ENCODE measurements at regions not wholly inside any gene's neighbourhood (a gene's known extent, or its start where the extent isn't known, plus 50 kb on each side); places are given as distances from the start of the nearest gene placed in this dataset.
"Not testable (repeated sequence)": the region's sequence is repeated elsewhere in the genome, so short reads cannot be mapped to it uniquely, and the experiment has no call there.

GRCh38 chr12:46663318-46663717 is 162.5 kb downstream of the SLC38A4 start:
- Mint-ChIP-seq H3K36me3 (ENCODE audit: insufficient read depth) (no peaks in the 10 kb centered on the region), H3K9me3 (no peaks in the 10 kb centered on the region), H3K4me1 (no peaks in the 10 kb centered on the region), H3K27ac (ENCODE audit: low read depth) (no peak overlapping the region), H3K4me3 (no peak overlapping the region), H3K27me3 (no peaks in the 10 kb centered on the region)
- ATAC-seq (replicated peaks; ENCODE audit: extremely low read depth, poor library complexity, severe bottlenecking) = no peak
- DNase-seq (ENCODE audit: low spot score in 2 of 2) = no peak

- ATAC-seq (replicated peaks; ENCODE audit: extremely low read depth, poor library complexity, severe bottlenecking) = peak; percentile 54
- Mint-ChIP-seq H3K27me3 (no peaks in the 10 kb centered on the region), H3K4me3 (no peak overlapping the region), H3K36me3 (ENCODE audit: insufficient read depth) (no peaks in the 10 kb centered on the region), H3K27ac (ENCODE audit: low read depth) (no peak overlapping the region), H3K4me1 (no peaks in the 10 kb centered on the region), H3K9me3 (no peaks in the 10 kb centered on the region)
- no peak for DNase-seq (ENCODE audit: low spot score in 2 of 2)
Measured at GRCh38 chr12:46661110-46661845, 164.5 kb downstream of the SLC38A4 start.

GRCh38 chr12:46660719-46661109 is 165.1 kb downstream of the SLC38A4 start:
- Mint-ChIP-seq H3K9me3 (no peaks in the 10 kb centered on the region), H3K27ac (ENCODE audit: low read depth) (no peak overlapping the region), H3K4me3 (no peak overlapping the region), H3K27me3 (no peaks in the 10 kb centered on the region), H3K4me1 (no peaks in the 10 kb centered on the region), H3K36me3 (ENCODE audit: insufficient read depth) (no peaks in the 10 kb centered on the region)
- DNase-seq (ENCODE audit: low spot score in 2 of 2) (no peak), ATAC-seq (replicated peaks; ENCODE audit: extremely low read depth, poor library complexity, severe bottlenecking) (no peak)

GRCh38 chr12:46660276-46660675 is 165.5 kb downstream of the SLC38A4 start:
- no peaks in the 10 kb centered on the region for H3K36me3 Mint-ChIP-seq (ENCODE audit: insufficient read depth)
- H3K4me3 Mint-ChIP-seq = no peak overlapping the region
- no peaks in the 10 kb centered on the region for H3K9me3 Mint-ChIP-seq
- H3K27ac Mint-ChIP-seq (ENCODE audit: low read depth) = no peak overlapping the region
- H3K4me1 Mint-ChIP-seq = no peaks in the 10 kb centered on the region
- H3K27me3 Mint-ChIP-seq = no peaks in the 10 kb centered on the region
- no peak for ATAC-seq (replicated peaks; ENCODE audit: extremely low read depth, poor library complexity, severe bottlenecking)
- DNase-seq (ENCODE audit: low spot score in 2 of 2) = no peak

GRCh38 chr12:46659824-46660223 is 166.0 kb downstream of the SLC38A4 start:
- DNase-seq (ENCODE audit: low spot score in 2 of 2) (no peak), ATAC-seq (replicated peaks; ENCODE audit: extremely low read depth, poor library complexity, severe bottlenecking) (no peak)
- Mint-ChIP-seq H3K27ac (ENCODE audit: low read depth) (no peak overlapping the region), H3K4me3 (no peak overlapping the region), H3K4me1 (no peaks in the 10 kb centered on the region), H3K36me3 (ENCODE audit: insufficient read depth) (no peaks in the 10 kb centered on the region), H3K27me3 (peaks cover under 1% of the 10 kb centered on the region), H3K9me3 (no peaks in the 10 kb centered on the region)

- no peaks in the 10 kb centered on the region for H3K36me3 Mint-ChIP-seq (ENCODE audit: insufficient read depth)
- no peak overlapping the region for H3K4me3 Mint-ChIP-seq
- no peaks in the 10 kb centered on the region for H3K4me1 Mint-ChIP-seq
- H3K9me3 Mint-ChIP-seq = no peaks in the 10 kb centered on the region
- DNase-seq (ENCODE audit: low spot score in 2 of 2) = no peak
- no peak for ATAC-seq (replicated peaks; ENCODE audit: extremely low read depth, poor library complexity, severe bottlenecking)
- no peak overlapping the region for H3K27ac Mint-ChIP-seq (ENCODE audit: low read depth)
- H3K27me3 Mint-ChIP-seq = peaks cover 7% of the 10 kb centered on the region
Measured at GRCh38 chr12:46659032-46659650, 166.7 kb downstream of the SLC38A4 start.

- Mint-ChIP-seq H3K27me3 (peaks cover 9% of the 10 kb centered on the region), H3K36me3 (ENCODE audit: insufficient read depth) (no peaks in the 10 kb centered on the region), H3K4me1 (no peaks in the 10 kb centered on the region), H3K4me3 (no peak overlapping the region), H3K9me3 (no peaks in the 10 kb centered on the region), H3K27ac (ENCODE audit: low read depth) (no peak overlapping the region)
- no peak for DNase-seq (ENCODE audit: low spot score in 2 of 2)
- no peak for ATAC-seq (replicated peaks; ENCODE audit: extremely low read depth, poor library complexity, severe bottlenecking)
Measured at GRCh38 chr12:46657453-46658411, 168.1 kb downstream of the SLC38A4 start.

GRCh38 chr12:46655984-46656383 is 169.8 kb downstream of the SLC38A4 start:
- not testable (repeated sequence) for H3K27ac Mint-ChIP-seq (ENCODE audit: low read depth); H3K27me3 Mint-ChIP-seq; H3K4me1 Mint-ChIP-seq; DNase-seq (ENCODE audit: low spot score in 2 of 2); ATAC-seq (replicated peaks; ENCODE audit: extremely low read depth, poor library complexity, severe bottlenecking); H3K36me3 Mint-ChIP-seq (ENCODE audit: insufficient read depth); H3K9me3 Mint-ChIP-seq; H3K4me3 Mint-ChIP-seq

- DNase-seq (ENCODE audit: low spot score in 2 of 2) = no peak
- Mint-ChIP-seq H3K36me3 (ENCODE audit: insufficient read depth) (no peaks in the 10 kb centered on the region), H3K4me3 (no peak overlapping the region), H3K9me3 (no peaks in the 10 kb centered on the region), H3K27ac (ENCODE audit: low read depth) (no peak overlapping the region), H3K4me1 (no peaks in the 10 kb centered on the region), H3K27me3 (peaks cover 9% of the 10 kb centered on the region)
- no peak for ATAC-seq (replicated peaks; ENCODE audit: extremely low read depth, poor library complexity, severe bottlenecking)
Measured at GRCh38 chr12:46653311-46653710, 172.5 kb downstream of the SLC38A4 start.

GRCh38 chr12:46652692-46653091 is 173.1 kb downstream of the SLC38A4 start:
- Mint-ChIP-seq H3K4me1 (no peaks in the 10 kb centered on the region), H3K27me3 (peaks cover 9% of the 10 kb centered on the region), H3K4me3 (no peak overlapping the region), H3K36me3 (ENCODE audit: insufficient read depth) (no peaks in the 10 kb centered on the region), H3K9me3 (no peaks in the 10 kb centered on the region), H3K27ac (ENCODE audit: low read depth) (no peak overlapping the region)
- ATAC-seq (replicated peaks; ENCODE audit: extremely low read depth, poor library complexity, severe bottlenecking) (no peak), DNase-seq (ENCODE audit: low spot score in 2 of 2) (no peak)

GRCh38 chr12:46650688-46651087 is 175.1 kb downstream of the SLC38A4 start:
- Mint-ChIP-seq H3K27me3 (peaks cover 9% of the 10 kb centered on the region), H3K27ac (ENCODE audit: low read depth) (no peak overlapping the region), H3K4me3 (no peak overlapping the region), H3K4me1 (no peaks in the 10 kb centered on the region), H3K36me3 (ENCODE audit: insufficient read depth) (no peaks in the 10 kb centered on the region), H3K9me3 (no peaks in the 10 kb centered on the region)
- ATAC-seq (replicated peaks; ENCODE audit: extremely low read depth, poor library complexity, severe bottlenecking) (no peak), DNase-seq (ENCODE audit: low spot score in 2 of 2) (no peak)

GRCh38 chr12:46649433-46649832 is 176.4 kb downstream of the SLC38A4 start:
- no peaks in the 10 kb centered on the region for H3K4me1 Mint-ChIP-seq
- ATAC-seq (replicated peaks; ENCODE audit: extremely low read depth, poor library complexity, severe bottlenecking) (no peak), DNase-seq (ENCODE audit: low spot score in 2 of 2) (no peak)
- H3K9me3 Mint-ChIP-seq = no peaks in the 10 kb centered on the region
- no peak overlapping the region for H3K4me3 Mint-ChIP-seq
- H3K27me3 Mint-ChIP-seq = peaks cover 5% of the 10 kb centered on the region
- H3K36me3 Mint-ChIP-seq (ENCODE audit: insufficient read depth) = peaks cover 2% of the 10 kb centered on the region
- no peak overlapping the region for H3K27ac Mint-ChIP-seq (ENCODE audit: low read depth)

Data from central memory CD8-positive, alpha-beta T cell (primary cell).